Ishikawa (cell line): ENCODE measurements at regions not wholly inside any gene's neighbourhood (a gene's known extent, or its start where the extent isn't known, plus 50 kb on each side); places are given as distances from the start of the nearest gene placed in this dataset.

Source experiments
- CEBPB ChIP-seq: IDR thresholded peaks from 2 replicates; pipeline ENCODE4 v1.6.1; 2012
- CREB1 ChIP-seq: IDR thresholded peaks from 2 replicates; pipeline ENCODE4 v1.6.1; 2012; ENCODE audit warnings: low read depth
- EGR1 ChIP-seq: IDR thresholded peaks from 2 replicates; pipeline ENCODE4 v1.6.1; 2012
- EP300 ChIP-seq: IDR thresholded peaks from 2 replicates; pipeline ENCODE4 v1.6.1; 2012; ENCODE audit warnings: borderline replicate concordance
- FOXM1 ChIP-seq: IDR thresholded peaks from 2 replicates; pipeline ENCODE4 v1.6.1; 2012; ENCODE audit warnings: low read depth, borderline replicate concordance
- NFIC ChIP-seq: IDR thresholded peaks from 2 replicates; pipeline ENCODE4 v1.6.1; 2012
- RAD21 ChIP-seq: IDR thresholded peaks from 2 replicates; pipeline ENCODE4 v1.6.1; 2012; ENCODE audit warnings: low read depth
- TAF1 ChIP-seq: IDR thresholded peaks from 2 replicates; pipeline ENCODE4 v1.6.1; 2012; ENCODE audit warnings: low read depth, mild to moderate bottlenecking
- TCF12 ChIP-seq: IDR thresholded peaks from 2 replicates; pipeline ENCODE4 v1.6.1; 2012; ENCODE audit warnings: low read depth
- TEAD4 ChIP-seq: IDR thresholded peaks from 2 replicates; pipeline ENCODE4 v1.6.1; 2012
- USF1 ChIP-seq: IDR thresholded peaks from 2 replicates; pipeline ENCODE4 v1.6.1; 2012
- YY1 ChIP-seq: IDR thresholded peaks from 2 replicates; pipeline ENCODE4 v1.6.1; 2012; ENCODE audit warnings: low read depth
- ZBTB7A ChIP-seq: IDR thresholded peaks from 2 replicates; pipeline ENCODE4 v1.6.1; 2012; ENCODE audit warnings: low read depth
- TF ChIP-seq, protein P1 (sequence below): IDR thresholded peaks from 2 replicates; pipeline ENCODE4 v1.6.1; 2012; ENCODE audit warnings: low read depth, mild to moderate bottlenecking
- TF ChIP-seq, protein P2 (sequence below): IDR thresholded peaks from 2 replicates; pipeline ENCODE4 v1.6.1; 2012

GRCh38 chr6:50653253-50653652 lies 60.1 kb upstream of the TFAP2D start:
- TF ChIP-seq, protein P1, sequence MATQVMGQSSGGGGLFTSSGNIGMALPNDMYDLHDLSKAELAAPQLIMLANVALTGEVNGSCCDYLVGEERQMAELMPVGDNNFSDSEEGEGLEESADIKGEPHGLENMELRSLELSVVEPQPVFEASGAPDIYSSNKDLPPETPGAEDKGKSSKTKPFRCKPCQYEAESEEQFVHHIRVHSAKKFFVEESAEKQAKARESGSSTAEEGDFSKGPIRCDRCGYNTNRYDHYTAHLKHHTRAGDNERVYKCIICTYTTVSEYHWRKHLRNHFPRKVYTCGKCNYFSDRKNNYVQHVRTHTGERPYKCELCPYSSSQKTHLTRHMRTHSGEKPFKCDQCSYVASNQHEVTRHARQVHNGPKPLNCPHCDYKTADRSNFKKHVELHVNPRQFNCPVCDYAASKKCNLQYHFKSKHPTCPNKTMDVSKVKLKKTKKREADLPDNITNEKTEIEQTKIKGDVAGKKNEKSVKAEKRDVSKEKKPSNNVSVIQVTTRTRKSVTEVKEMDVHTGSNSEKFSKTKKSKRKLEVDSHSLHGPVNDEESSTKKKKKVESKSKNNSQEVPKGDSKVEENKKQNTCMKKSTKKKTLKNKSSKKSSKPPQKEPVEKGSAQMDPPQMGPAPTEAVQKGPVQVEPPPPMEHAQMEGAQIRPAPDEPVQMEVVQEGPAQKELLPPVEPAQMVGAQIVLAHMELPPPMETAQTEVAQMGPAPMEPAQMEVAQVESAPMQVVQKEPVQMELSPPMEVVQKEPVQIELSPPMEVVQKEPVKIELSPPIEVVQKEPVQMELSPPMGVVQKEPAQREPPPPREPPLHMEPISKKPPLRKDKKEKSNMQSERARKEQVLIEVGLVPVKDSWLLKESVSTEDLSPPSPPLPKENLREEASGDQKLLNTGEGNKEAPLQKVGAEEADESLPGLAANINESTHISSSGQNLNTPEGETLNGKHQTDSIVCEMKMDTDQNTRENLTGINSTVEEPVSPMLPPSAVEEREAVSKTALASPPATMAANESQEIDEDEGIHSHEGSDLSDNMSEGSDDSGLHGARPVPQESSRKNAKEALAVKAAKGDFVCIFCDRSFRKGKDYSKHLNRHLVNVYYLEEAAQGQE, result no peak
- TF ChIP-seq TEAD4, result no peak
- TF ChIP-seq ZBTB7A, result no peak
- TF ChIP-seq USF1, result no peak
- no peak for TF ChIP-seq YY1
- no peak for TF ChIP-seq RAD21
- TF ChIP-seq CREB1, result no peak
- TF ChIP-seq EGR1, result no peak
- TF ChIP-seq EP300, result no peak

DNA sequence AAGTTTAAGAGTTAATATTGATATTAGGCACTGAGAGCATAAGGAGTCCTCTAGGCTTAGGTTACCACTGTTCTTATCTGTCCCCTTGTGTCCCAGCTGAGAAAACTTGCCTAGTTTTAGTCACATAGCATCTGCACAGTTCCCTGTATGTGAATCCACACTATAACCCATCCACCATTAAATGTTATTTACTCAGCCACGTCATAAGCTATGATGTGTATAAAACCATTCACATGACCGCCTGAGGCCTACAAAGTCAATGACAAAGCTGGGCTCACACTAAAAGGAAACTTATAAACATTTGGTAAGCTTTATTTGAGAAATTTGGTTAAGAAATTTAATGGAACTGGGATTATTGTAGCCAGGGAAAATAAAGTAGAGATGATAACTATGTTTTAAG lies 59.2 kb upstream of the TFAP2D start:
- no peak for TF ChIP-seq EP300
- no peak for TF ChIP-seq TAF1
- TF ChIP-seq CREB1, result no peak
- no peak for TF ChIP-seq FOXM1
- TF ChIP-seq, protein P2, sequence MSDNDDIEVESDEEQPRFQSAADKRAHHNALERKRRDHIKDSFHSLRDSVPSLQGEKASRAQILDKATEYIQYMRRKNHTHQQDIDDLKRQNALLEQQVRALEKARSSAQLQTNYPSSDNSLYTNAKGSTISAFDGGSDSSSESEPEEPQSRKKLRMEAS, result no peak
- no peak for TF ChIP-seq EGR1
- no peak for TF ChIP-seq TEAD4

GRCh38 chr6:50655848-50656453 lies 57.4 kb upstream of the TFAP2D start:
- TF ChIP-seq YY1 (no peak), RAD21 (no peak), FOXM1 (no peak), EP300 (no peak), CREB1 (no peak), NFIC (no peak), EGR1 (no peak), CEBPB (no peak), TAF1 (no peak), TCF12 (no peak), USF1 (no peak), ZBTB7A (no peak), TEAD4 (no peak)
- TF ChIP-seq, protein P2, result no peak
- TF ChIP-seq, protein P1, result no peak

DNA sequence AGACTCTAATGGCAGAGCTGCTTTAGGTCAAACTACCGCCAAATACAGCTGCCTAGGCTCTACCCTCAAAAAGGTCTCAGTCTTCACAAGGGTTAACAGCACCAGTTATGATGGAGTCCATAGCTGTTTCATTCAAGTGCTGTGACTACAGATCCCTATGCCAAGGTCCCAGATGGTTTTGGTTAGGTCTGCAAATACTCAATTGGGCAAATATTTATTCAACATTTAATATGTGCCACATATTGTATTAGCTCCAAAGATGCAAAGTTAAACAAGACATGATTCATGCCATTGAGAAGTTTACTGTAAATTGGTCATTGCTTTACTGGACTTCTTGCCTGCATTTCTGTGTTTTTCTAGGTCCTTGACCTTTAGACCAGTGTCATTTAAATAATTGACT lies 55.8 kb upstream of the TFAP2D start:
- TF ChIP-seq TAF1, result no peak
- TF ChIP-seq, protein P1, result no peak
- TF ChIP-seq USF1, result no peak
- TF ChIP-seq, protein P2, result no peak
- TF ChIP-seq ZBTB7A, result no peak
- TF ChIP-seq NFIC, result no peak
- TF ChIP-seq FOXM1, result no peak
- no peak for TF ChIP-seq CREB1
- no peak for TF ChIP-seq RAD21
- no peak for TF ChIP-seq EP300
- no peak for TF ChIP-seq CEBPB
- TF ChIP-seq TCF12, result no peak
- TF ChIP-seq EGR1, result no peak
- TF ChIP-seq TEAD4, result no peak
- TF ChIP-seq YY1, result no peak
